HCT116 (cell line): ENCODE measurements at regions not wholly inside any gene's neighbourhood (a gene's known extent, or its start where the extent isn't known, plus 50 kb on each side); places are given as distances from the start of the nearest gene placed in this dataset.

ENCODE experiments used
- ATAC-seq: fragments of 200-7000 bp; cut with Tn5 transposase; 2 replicates; pipeline ENCODE4 v1.9.1; 2020; ENCODE audit warnings: mild to moderate bottlenecking, moderate library complexity
- BruUV-seq: library from RNA; stranded (reverse); fragments of 400-500 nt; replicated peaks from 2 replicates; lab custom pipeline; 2021; lab: Mats Ljungman, UMichigan
- CTCF ChIA-PET: fragments of 300-600 bp; sonication (Branson Sonifier 250); formaldehyde crosslinking; loops from one replicate; lab custom pipeline; 2021; ENCODE audit warnings: antibody characterized with exemption; lab: Charles Lee
- POLR2A ChIA-PET: fragments of 300-600, 350-600 bp; sonication (Branson Sonifier 250); formaldehyde crosslinking; loops from one replicate; lab custom pipeline; 2021; ENCODE audit warnings: antibody characterized with exemption; lab: Charles Lee
- RAD21 ChIA-PET, 2 experiments: fragments of 300-600 bp; sonication (Branson Sonifier 250); formaldehyde crosslinking; loops; one replicate each; lab custom pipeline; 2023; ENCODE audit warnings: low total read pairs in 2 of 2; ENCODE audit not compliant: uncharacterized antibody in 2 of 2, unreplicated experiment in 2 of 2, low non-redundant PET in 1 of 2; lab: Charles Lee
- DNase-seq: peaks from one replicate; pipeline ENCODE4 v3.0.0-alpha.2; 2010; ENCODE audit warnings: low read depth, low spot score
- H2AFZ ChIP-seq: fragments of 200-600 bp; shearing (Covaris generic), sonication (generic); 2 replicates; pipeline ENCODE4 v1.6.1; 2017; ENCODE audit warnings: low read depth, mixed run types, mixed read lengths, antibody characterized with exemption, low read length; ENCODE audit not compliant: poor library complexity, severe bottlenecking
- H3K27ac ChIP-seq: 2 replicates; pipeline ENCODE4 v1.5.1; 2012; ENCODE audit warnings: low read depth, low read length
- H3K27me3 ChIP-seq: fragments of 200-600 bp; sonication (generic); 2 replicates; pipeline ENCODE4 v1.6.1; 2016; ENCODE audit warnings: mixed run types, low read length, mixed read lengths; ENCODE audit not compliant: insufficient read depth
- H3K36me3 ChIP-seq, 2 experiments: fragments of 200-500 bp in 1 of 2; fragments of 200-600 bp in 1 of 2; sonication (Bioruptor generic) in 1 of 2; sonication (generic) in 1 of 2; 2 replicates each; pipeline versions ENCODE4 v1.5.1 to v1.6.1; 2014 to 2016; ENCODE audit warnings: low read length in 2 of 2, inconsistent platforms in 1 of 2, mixed read lengths in 1 of 2, mixed run types in 1 of 2; ENCODE audit not compliant: insufficient read depth in 2 of 2, control insufficient read depth in 1 of 2
- H3K4me1 ChIP-seq, 2 experiments: fragments of 200-600 bp in 1 of 2; sonication (generic) in 1 of 2; 2 replicates each; pipeline versions ENCODE4 v1.5.1 to v1.6.1; 2012 to 2017; ENCODE audit warnings: low read length in 2 of 2, inconsistent platforms in 1 of 2, mild to moderate bottlenecking in 1 of 2, mixed read lengths in 1 of 2, mixed run types in 1 of 2, moderate library complexity in 1 of 2; ENCODE audit not compliant: insufficient read depth in 2 of 2, control insufficient read depth in 1 of 2
- H3K4me2 ChIP-seq: fragments of 200-600 bp; sonication (generic); 2 replicates; pipeline ENCODE4 v1.6.1; 2017; ENCODE audit warnings: mixed run types, low read length, mixed read lengths
- H3K4me3 ChIP-seq, 2 experiments: fragments of 200-600 bp in 1 of 2; sonication (generic) in 1 of 2; replicated peaks in 1 of 2; 2 replicates each; pipeline ENCODE4 v1.5.1; 2011 to 2016; ENCODE audit warnings: low read length in 2 of 2, control low read depth in 1 of 2, low read depth in 1 of 2, mild to moderate bottlenecking in 1 of 2, mixed read lengths in 1 of 2, mixed run types in 1 of 2
- H3K79me2 ChIP-seq: fragments of 200-600 bp; sonication (generic); 2 replicates; pipeline ENCODE4 v1.6.1; 2017; ENCODE audit warnings: mild to moderate bottlenecking, mixed run types, low read length, moderate library complexity, mixed read lengths; ENCODE audit not compliant: insufficient read depth
- H3K9ac ChIP-seq: fragments of 200-600 bp; sonication (generic); 2 replicates; pipeline ENCODE4 v1.6.1; 2016; ENCODE audit warnings: low read length, mixed read lengths
- H3K9me2 ChIP-seq: fragments of 200-600 bp; sonication (generic), shearing (Covaris generic); 2 replicates; pipeline ENCODE4 v1.6.1; 2017; ENCODE audit warnings: mixed run types, mild to moderate bottlenecking, moderate library complexity; ENCODE audit not compliant: insufficient read depth
- H3K9me3 ChIP-seq, 2 experiments: fragments of 200-500 bp in 1 of 2; fragments of 200-600 bp in 1 of 2; sonication (Bioruptor generic) in 1 of 2; sonication (generic) in 1 of 2; 2 replicates each; pipeline ENCODE4 v1.6.1; 2014 to 2017; ENCODE audit warnings: low read length in 2 of 2, mixed read lengths in 2 of 2, inconsistent platforms in 1 of 2, low read depth in 1 of 2, mild to moderate bottlenecking in 1 of 2, mixed run types in 1 of 2, moderate library complexity in 1 of 2; ENCODE audit not compliant: control insufficient read depth in 1 of 2, insufficient read depth in 1 of 2
- H4K20me1 ChIP-seq: fragments of 200-600 bp; sonication (generic), shearing (Covaris generic); 2 replicates; pipeline ENCODE4 v1.6.1; 2017; ENCODE audit warnings: mixed run types, mild to moderate bottlenecking, moderate library complexity; ENCODE audit not compliant: insufficient read depth
- ATF3 ChIP-seq: IDR thresholded peaks from 2 replicates; pipeline ENCODE4 v1.6.1; 2012
- CEBPB ChIP-seq: IDR thresholded peaks from 2 replicates; pipeline ENCODE4 v1.6.1; 2012; ENCODE audit warnings: low read depth
- CTCF ChIP-seq, 3 experiments: fragments of 200-600 bp in 1 of 3; sonication (generic) in 1 of 3; IDR thresholded peaks in 2 of 3; conservative IDR thresholded peaks in 1 of 3; 2 replicates each; pipeline ENCODE4 v1.5.1; 2012 to 2017; ENCODE audit warnings: low read depth in 2 of 3, low read length in 2 of 3, antibody characterized with exemption in 1 of 3, borderline replicate concordance in 1 of 3, control low read depth in 1 of 3, mild to moderate bottlenecking in 1 of 3, mixed read lengths in 1 of 3, mixed run types in 1 of 3, moderate library complexity in 1 of 3; ENCODE audit not compliant: insufficient read depth in 1 of 3
- EGR1 ChIP-seq: IDR thresholded peaks from 2 replicates; pipeline ENCODE4 v1.6.1; 2012; ENCODE audit warnings: low read depth
- ELF1 ChIP-seq: IDR thresholded peaks from 2 replicates; pipeline ENCODE4 v1.6.1; 2012; ENCODE audit warnings: low read depth, borderline replicate concordance
- EZH2 ChIP-seq: fragments of 200-600 bp; sonication (generic); IDR thresholded peaks from 2 replicates; pipeline ENCODE4 v1.6.1; 2017; ENCODE audit warnings: antibody characterized with exemption, mixed run types
- EZH2phosphoT487 ChIP-seq: fragments of 200-600 bp; IDR thresholded peaks from 2 replicates; pipeline ENCODE4 v1.6.1; 2018; ENCODE audit warnings: antibody characterized with exemption, borderline replicate concordance
- FOSL1 ChIP-seq: IDR thresholded peaks from 2 replicates; pipeline ENCODE4 v1.6.1; 2012; ENCODE audit warnings: low read depth
- POLR2A ChIP-seq: IDR thresholded peaks from 2 replicates; pipeline ENCODE4 v1.7.0; 2011; ENCODE audit warnings: borderline replicate concordance; ENCODE audit not compliant: insufficient read depth, insufficient read length; ENCODE audit errors: extremely low read depth
- SIN3A ChIP-seq: IDR thresholded peaks from 2 replicates; pipeline ENCODE4 v1.6.1; 2012; ENCODE audit warnings: low read depth
- SP1 ChIP-seq: IDR thresholded peaks from 2 replicates; pipeline ENCODE4 v1.6.1; 2012; ENCODE audit warnings: low read depth
- YY1 ChIP-seq: IDR thresholded peaks from 2 replicates; pipeline ENCODE4 v1.6.1; 2011; ENCODE audit warnings: low read length, low read depth, moderate library complexity, mild to moderate bottlenecking; ENCODE audit not compliant: insufficient replicate concordance; ENCODE audit errors: extremely low read depth
- ZNF274 ChIP-seq: fragments of 200-500 bp; sonication (Bioruptor generic); IDR thresholded peaks from 2 replicates; pipeline ENCODE4 v1.6.1; 2014; ENCODE audit warnings: mild to moderate bottlenecking, low read depth, low read length, inconsistent platforms
- intact Hi-C: fragments of 100-400 bp; cut with micrococcal nuclease; formaldehyde crosslinking; loops from 2 replicates; pipeline ENCODE4 v1.10.0; 2022

DNA sequence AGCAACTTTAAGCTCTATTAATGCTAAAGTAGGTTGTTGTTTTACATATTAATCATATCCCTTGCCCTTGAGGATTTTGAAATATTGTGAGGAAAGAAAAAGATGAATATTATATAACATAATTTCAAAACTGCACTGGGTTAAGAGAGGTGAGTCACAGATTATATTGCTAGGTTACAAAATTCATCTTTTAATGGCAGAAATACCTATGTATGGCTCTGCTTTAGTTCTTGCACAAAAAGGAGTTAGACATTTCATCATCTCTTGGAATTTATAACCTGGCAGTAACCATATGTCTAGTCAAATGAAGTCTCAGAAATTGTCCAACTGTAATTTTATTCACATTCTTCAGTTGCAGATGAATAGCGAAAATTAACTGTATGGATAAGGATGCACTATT lies 2041.1 kb downstream of the OLFM4 start:
- intact Hi-C loops: no loop called here
- Histone ChIP-seq H3K9me2 (no peaks in the 10 kb centered on the region), H3K27ac (no peak overlapping the region), H3K27me3 (no peaks in the 10 kb centered on the region), H3K36me3 (no peaks in the 10 kb centered on the region), H3K4me2 (no peak overlapping the region), H3K9me3 (peaks cover 4 to 8% of the 10 kb centered on the region in 2 experiments; a peak in 2 of 4 replicates), H4K20me1 (no peaks in the 10 kb centered on the region), H2AFZ (no peak overlapping the region), H3K4me3 (no peak overlapping the region), H3K9ac (no peak overlapping the region), H3K79me2 (no peaks in the 10 kb centered on the region), H3K4me1 (no peaks in the 10 kb centered on the region)
- no TSS peak for BruUV-seq
- DNase-seq (no peak), ATAC-seq (no peak)
- TF ChIP-seq EZH2phosphoT487 (no peak), EZH2 (no peak), CEBPB (no peak), CTCF (IDR thresholded peaks at IDR 0.05 in 2 of 3, conservative IDR thresholded peaks at IDR 0.05 in 1 of 3; ENCODE audit: borderline replicate concordance in 1 of 3, insufficient read depth in 1 of 3, low read depth in 2 of 3, low read length in 2 of 3) (no peak), EGR1 (no peak), FOSL1 (no peak), POLR2A (no peak), YY1 (no peak), ZNF274 (no peak), SP1 (no peak)
- ChIA-PET RAD21 (no interaction called here), POLR2A (no interaction called here), CTCF (no interaction called here)

DNA sequence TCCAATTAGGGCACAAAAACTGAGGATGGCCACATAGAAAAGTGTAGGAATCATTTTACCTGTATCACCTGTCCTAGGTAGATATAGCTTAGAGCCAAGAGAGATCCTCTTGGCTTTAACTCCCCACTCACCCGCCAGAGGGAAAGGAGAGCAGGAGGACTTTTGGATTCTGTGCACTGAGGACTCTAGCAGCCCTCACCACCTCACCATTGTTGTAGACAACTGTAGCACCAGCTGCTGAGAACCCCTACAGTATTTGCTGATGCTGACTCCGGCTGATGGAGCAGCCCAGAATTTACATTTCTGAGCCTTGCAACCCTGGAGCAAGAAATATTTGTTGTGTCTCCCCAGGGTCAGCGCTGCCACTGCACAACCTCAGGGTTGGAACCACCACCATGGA lies 2044.4 kb downstream of the OLFM4 start:
- Histone ChIP-seq H3K27me3 (no peaks in the 10 kb centered on the region), H2AFZ (no peak overlapping the region), H3K4me1 (no peaks in the 10 kb centered on the region), H3K36me3 (no peaks in the 10 kb centered on the region), H3K9ac (no peak overlapping the region), H3K4me2 (no peak overlapping the region), H3K9me3 (peaks cover 4 to 7% of the 10 kb centered on the region in 2 experiments; a peak in 2 of 4 replicates), H3K4me3 (no peak overlapping the region), H4K20me1 (no peaks in the 10 kb centered on the region), H3K79me2 (no peaks in the 10 kb centered on the region), H3K9me2 (no peaks in the 10 kb centered on the region), H3K27ac (no peak overlapping the region)
- TF ChIP-seq ELF1 (no peak), SIN3A (no peak), EGR1 (no peak), ATF3 (no peak), FOSL1 (no peak), CEBPB (no peak)
- RAD21 ChIA-PET: no interaction called here
- ATAC-seq: no peak
- POLR2A ChIA-PET: no interaction called here
- no peak for DNase-seq
- intact Hi-C loops: no loop called here
- no TSS peak for BruUV-seq
- CTCF ChIA-PET: no interaction called here
